ENCODE measurements at regions not wholly inside any gene's neighbourhood (a gene's known extent, or its start where the extent isn't known, plus 50 kb on each side); places are given as distances from the start of the nearest gene placed in this dataset.

GRCh38 chr4:38223782-38224236, 263.6 kb downstream of the PTTG2 start:
- Histone ChIP-seq H3K18ac (ENCODE audit: extremely low read depth, low read length) (no peak overlapping the region), H4K91ac (replicated peaks; ENCODE audit: insufficient read length, low read length) (no peak overlapping the region), H3K9me3 (ENCODE audit: insufficient read depth in 2 of 2, low read depth in 1 of 2, low read length in 1 of 2) (no peaks in the 10 kb centered on the region), H2AK5ac (ENCODE audit: low read depth, low read length) (no peak overlapping the region), H3K27me3 (replicated peaks in 1 of 4; ENCODE audit: control insufficient read depth in 3 of 4, extremely low read depth in 1 of 4, insufficient read depth in 3 of 4, low read length in 3 of 4) (no peaks in the 10 kb centered on the region), H2BK15ac (ENCODE audit: low read length) (no peak overlapping the region), H3K4me2 (ENCODE audit: insufficient read depth in 1 of 2, low read depth in 2 of 2, low read length in 2 of 2) (no peak overlapping the region), H4K20me1 (replicated peaks in 1 of 2; ENCODE audit: control insufficient read depth in 1 of 2, insufficient read depth in 2 of 2, low read length in 2 of 2) (peaks cover 0 to 2% of the 10 kb centered on the region in 2 experiments), H2AFZ (ENCODE audit: low read length) (no peak overlapping the region), H4K5ac (ENCODE audit: insufficient read length, low read depth, low read length) (no peak overlapping the region), H3K27ac (ENCODE audit: low read depth, low read length) (no peak overlapping the region), H2BK5ac (ENCODE audit: low read depth, low read length) (no peak overlapping the region), H3K14ac (ENCODE audit: insufficient read length) (no peak overlapping the region), H3K79me2 (ENCODE audit: control insufficient read depth in 1 of 2, insufficient read depth in 2 of 2, low read length in 2 of 2) (no peaks in the 10 kb centered on the region), H3K4me3 (ENCODE audit: extremely low read depth in 1 of 4, insufficient read depth in 2 of 4, low read depth in 3 of 4, low read length in 4 of 4) (no peak overlapping the region), H3K4ac (replicated peaks; ENCODE audit: insufficient read length, low read depth, low read length) (no peak overlapping the region), H3K23ac (ENCODE audit: insufficient read length) (no peak overlapping the region), H4K8ac (ENCODE audit: extremely low read depth, insufficient read depth, low read length) (no peak overlapping the region), H3K56ac (replicated peaks; ENCODE audit: insufficient read length, low read depth, low read length) (no peak overlapping the region), H3K36me3 (ENCODE audit: control insufficient read depth in 2 of 4, insufficient read depth in 4 of 4, low read length in 3 of 4) (no peaks in the 10 kb centered on the region), H3K9ac (replicated peaks in 1 of 4; ENCODE audit: extremely low read depth in 1 of 4, low read depth in 3 of 4, low read length in 3 of 4) (no peak overlapping the region), H3K79me1 (ENCODE audit: low read depth, low read length) (no peaks in the 10 kb centered on the region), H2BK12ac (ENCODE audit: low read depth, low read length) (no peak overlapping the region), H3K4me1 (replicated peaks in 1 of 4; ENCODE audit: control insufficient read depth in 3 of 4, insufficient read depth in 4 of 4, low read length in 3 of 4) (no peaks in the 10 kb centered on the region), H3K23me2 (ENCODE audit: low read depth, low read length) (no peaks in the 10 kb centered on the region; the same call in 1 of the 2 replicates), H2BK20ac (ENCODE audit: low read length) (no peak overlapping the region), H2BK120ac (replicated peaks; ENCODE audit: low read depth, low read length) (no peak overlapping the region)
- DNase-seq (ENCODE audit: low read depth in 1 of 2, low spot score in 2 of 2) (no peak), FAIRE-seq (no peak)
- TF ChIP-seq BRCA1 (IDR thresholded peaks at IDR 0.05; ENCODE audit: low read depth, low read length) (no peak), CTCF (IDR thresholded peaks at IDR 0.05; ENCODE audit: control extremely low read depth in 1 of 3, insufficient read depth in 1 of 3, low read depth in 1 of 3, low read length in 3 of 3) (no peak), RXRA (IDR thresholded peaks at IDR 0.05; ENCODE audit: insufficient read depth, low read depth, low read length) (no peak), CEBPB (IDR thresholded peaks at IDR 0.05; ENCODE audit: low read depth, low read length) (no peak), ZNF274 (IDR thresholded peaks at IDR 0.05; ENCODE audit: borderline replicate concordance, extremely low read depth, low read length) (no peak), EP300 (IDR thresholded peaks at IDR 0.05; ENCODE audit: borderline replicate concordance in 1 of 2, low read depth in 2 of 2, low read length in 2 of 2) (no peak), SIN3A (conservative IDR thresholded peaks at IDR 0.05 in 1 of 2, IDR thresholded peaks at IDR 0.05 in 1 of 2; ENCODE audit: low read depth in 1 of 2, low read length in 2 of 2) (no peak), CHD2 (IDR thresholded peaks at IDR 0.05; ENCODE audit: low read length) (no peak), SP1 (IDR thresholded peaks at IDR 0.05; ENCODE audit: low read depth, low read length) (no peak)
- POLR2A ChIA-PET (ENCODE audit: partially characterized antibody), result interaction anchor here (1.2 kb wide), 1 partner anchor 441 kb away, joined by 3 read pairs; no protein-coding TSS in a partner anchor
- CTCF ChIA-PET (ENCODE audit: partially characterized antibody), result no interaction called here
- WGBS, 2 experiments (ENCODE audit: extremely low coverage in 1 of 2, insufficient coverage in 1 of 2, insufficient read length in 1 of 2, insufficient replicate concordance in 2 of 2, low coverage in 1 of 2, low lambda C conversion rate in 2 of 2, missing lambda C conversion rate in 1 of 2), result 80% methylated on average over 9 of the region's 9 CpGs; no CpG with 5 or more reads in 1 of the 2 experiments
